HG03460 (cell line): ENCODE measurements at regions not wholly inside any gene's neighbourhood (a gene's known extent, or its start where the extent isn't known, plus 50 kb on each side); places are given as distances from the start of the nearest gene placed in this dataset.

ENCODE experiments used
- ATAC-seq: cut with Tn5 transposase; IDR thresholded peaks from one replicate; pipeline ENCODE4 v1.9.1; 2021; ENCODE audit not compliant: unreplicated experiment

DNA sequence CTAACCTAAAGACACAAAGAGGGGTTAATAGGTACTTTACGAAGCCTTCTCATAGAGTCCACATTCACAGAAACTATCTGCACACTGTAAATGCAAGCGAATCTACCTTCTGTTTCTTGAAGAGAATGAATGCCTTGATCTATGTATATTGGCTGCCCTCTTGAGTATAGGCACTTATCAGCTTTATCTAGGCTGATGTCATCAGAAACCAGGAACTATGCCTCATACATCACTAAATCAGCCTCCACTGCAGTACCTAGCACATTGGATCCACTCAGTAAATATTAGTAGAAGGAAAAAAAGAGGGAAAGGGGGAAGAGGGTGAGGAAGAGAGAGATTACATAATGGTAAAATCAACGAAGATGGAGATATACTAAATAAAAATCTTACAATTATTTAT, 477.1 kb downstream of the CAAP1 start:
- no peak for ATAC-seq

DNA sequence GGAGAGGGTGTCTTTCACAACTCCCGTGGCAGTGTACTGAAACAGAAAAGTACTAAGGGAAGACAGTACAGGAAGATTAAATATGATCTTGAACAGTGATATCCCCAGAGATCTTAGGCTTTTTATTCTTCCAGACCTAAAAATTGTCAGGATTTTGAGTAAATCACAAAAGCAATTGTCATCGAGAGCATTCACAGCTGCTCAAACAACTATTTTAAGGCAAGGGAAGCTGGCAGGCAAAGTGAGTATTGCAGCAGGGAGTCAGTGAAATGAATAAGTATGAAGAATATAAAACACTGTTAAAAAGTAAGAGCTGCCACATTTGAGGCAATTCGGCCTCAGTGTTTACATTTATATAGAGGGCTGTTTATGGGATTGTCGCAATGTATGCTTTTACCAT, 479.0 kb downstream of the CAAP1 start:
- no peak for ATAC-seq

DNA sequence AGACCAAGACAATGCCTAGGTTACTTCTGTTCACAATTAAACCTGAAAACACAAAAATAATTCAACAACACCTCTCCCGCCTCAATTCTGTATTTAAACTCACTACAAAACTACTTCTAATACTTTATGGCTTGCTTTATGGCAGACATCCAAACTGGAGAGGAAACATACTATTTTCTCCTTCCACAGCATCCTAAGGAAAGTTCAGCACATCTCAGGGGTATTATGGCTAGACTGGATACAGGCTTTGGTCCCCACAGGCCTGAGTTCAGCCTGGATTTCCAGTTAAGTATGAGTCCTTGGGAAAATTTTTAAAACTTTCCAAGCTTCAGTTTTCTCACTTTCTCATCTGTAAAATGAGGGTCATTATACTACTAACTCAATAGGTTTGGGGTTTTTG, 480.2 kb downstream of the CAAP1 start:
- ATAC-seq, result no peak

DNA sequence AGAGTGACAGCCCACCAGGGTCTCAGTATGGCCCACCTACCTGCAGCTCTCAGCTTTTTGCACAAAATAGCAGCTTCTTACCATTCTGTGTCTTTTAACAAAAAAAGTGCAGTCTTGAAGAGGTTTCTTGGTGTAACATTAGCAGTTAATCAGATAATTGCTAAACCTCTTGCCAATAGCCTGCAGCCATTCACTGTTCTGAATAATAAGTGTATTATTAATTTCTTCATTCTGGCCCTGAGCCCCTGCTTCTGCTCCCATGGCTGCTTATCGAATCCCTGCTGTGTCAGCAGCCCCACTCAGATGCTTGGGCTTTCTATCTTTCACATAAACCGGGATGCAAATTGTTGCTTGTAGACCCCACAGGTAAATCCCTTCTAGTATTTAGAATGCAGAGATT, 485.9 kb downstream of the CAAP1 start:
- ATAC-seq, result no peak

DNA sequence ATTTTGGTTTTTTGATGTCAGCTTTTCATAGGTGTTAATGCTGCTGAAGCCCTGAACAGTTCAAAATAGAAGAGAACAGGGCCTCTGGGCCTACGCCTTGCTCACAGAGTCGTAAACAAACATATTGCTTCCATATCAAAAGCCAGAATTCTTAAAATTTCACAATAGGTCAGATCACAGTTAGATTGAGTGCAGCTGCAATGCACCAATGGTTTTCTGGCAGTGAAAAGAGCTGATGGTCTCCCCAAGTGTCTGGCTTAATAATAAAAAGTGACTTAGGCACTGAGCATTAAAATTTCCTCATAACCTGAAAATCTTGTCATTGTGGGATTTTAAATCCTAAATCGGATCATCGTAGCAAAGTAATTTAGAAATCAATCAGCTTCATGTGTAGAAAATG, 493.0 kb downstream of the CAAP1 start:
- ATAC-seq, result no peak

DNA sequence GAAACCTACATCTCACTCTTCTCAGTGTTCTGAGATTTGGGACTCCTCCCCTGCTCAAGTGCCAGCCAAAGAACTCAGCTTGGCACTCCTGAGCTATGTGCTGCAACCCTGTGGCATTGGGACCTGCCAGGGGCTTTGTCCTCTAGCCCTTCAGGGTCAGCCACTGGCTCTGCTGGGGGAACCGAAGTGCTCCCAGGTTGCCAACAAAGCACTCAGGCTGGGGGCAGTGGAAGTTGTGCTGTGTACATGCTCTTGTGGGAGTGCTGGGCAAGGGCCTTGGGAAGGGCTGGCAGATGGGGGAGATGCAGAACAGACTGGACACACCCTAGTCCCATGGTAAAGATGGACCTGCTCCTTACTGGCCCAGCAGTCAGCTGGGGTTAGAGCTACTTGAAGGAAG, 498.6 kb downstream of the CAAP1 start:
- no peak for ATAC-seq

DNA sequence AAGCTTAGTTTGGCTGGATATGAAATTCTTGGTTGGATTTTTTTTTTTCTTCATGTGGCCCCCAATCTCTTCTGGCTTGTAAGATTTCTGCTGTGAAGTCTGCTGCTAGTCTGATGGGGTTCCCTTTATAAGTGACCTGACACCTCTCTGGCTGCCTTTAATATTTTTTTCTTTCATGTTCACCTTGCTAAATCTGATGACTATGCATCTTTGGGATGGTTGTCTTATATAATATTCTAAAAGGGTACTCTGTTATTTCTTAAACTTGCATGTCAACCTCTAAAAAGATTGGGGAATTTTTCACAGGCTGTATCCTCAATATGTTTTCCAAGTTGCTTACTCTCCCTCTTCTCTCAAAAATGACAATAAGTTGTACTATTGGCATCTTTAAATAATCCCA, 500.0 kb downstream of the CAAP1 start:
- ATAC-seq, result no peak

DNA sequence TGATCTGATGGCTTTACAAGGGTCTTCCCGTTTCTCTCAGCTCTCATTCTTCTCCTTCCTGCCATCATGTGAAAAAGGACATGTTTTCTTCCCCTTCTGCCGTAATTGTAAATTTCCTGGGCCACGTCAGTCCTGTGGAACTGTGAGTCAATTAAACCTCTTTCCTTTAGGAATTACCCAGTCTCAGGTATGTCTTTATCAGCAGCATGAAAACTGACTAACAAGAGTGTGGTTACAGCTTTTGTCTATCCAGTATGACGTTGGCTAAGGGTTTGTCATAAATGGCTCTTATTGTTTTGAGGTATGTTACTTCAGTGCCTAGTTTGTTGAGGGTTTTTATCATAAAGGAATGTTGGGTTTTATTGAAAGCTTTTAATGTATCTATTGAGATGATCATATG, 501.6 kb downstream of the CAAP1 start:
- ATAC-seq, result no peak

DNA sequence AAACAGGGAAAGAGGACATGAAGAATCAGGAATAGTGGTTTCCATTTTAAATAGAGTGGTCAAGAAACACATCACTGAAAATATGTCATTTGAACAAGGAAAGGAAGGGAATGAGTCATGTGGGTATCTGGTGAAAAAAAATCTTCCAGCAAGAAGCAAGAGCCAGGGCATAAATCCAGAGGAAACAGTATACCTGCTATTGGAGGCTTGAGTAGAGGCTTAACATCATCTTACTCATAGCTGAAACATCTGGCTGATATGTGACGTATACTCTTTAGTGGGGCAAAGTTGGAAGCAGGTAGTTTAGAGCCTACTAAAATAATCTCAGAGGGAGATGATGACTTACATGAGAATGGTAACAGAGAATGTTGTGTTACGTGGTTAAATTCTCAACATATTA, 517.2 kb downstream of the CAAP1 start:
- no peak for ATAC-seq

DNA sequence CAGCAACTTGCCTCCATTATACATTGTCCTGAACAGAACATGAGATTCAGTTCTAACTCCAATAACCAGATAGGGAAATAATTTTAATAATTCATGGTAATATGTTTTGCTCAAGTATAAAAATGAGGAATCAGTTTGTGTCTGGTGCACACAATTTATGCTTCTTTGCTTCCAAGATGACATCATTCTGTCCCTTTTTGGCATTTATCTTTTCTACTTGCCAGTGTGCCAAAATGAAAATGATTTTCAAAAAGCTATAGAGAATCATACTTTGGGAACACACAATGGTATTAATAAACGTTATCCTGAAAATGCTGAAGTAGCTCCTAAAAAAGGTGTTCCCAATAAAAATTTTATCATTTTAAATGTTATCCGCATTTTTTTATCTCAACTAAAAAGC, 519.0 kb downstream of the CAAP1 start:
- no peak for ATAC-seq

DNA sequence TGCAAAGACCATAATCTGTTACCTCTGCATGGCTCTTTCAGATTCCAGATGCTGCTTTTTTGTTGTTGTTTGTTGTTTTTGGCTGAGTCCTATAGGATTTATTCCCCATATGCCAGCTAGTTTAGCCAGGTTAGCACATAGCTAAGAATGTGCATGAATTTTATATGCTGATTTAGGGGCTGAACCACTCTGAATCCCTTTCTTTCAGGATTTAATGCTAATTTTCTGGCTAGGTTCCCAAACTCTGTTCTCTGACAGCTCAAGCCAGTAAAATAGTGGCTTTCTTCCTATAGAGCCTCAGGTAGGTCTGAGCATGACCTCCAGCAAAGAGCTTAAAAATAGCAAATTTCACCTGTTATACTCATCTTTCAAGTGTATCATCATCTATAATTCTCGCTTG, 521.4 kb downstream of the CAAP1 start:
- ATAC-seq, result no peak

DNA sequence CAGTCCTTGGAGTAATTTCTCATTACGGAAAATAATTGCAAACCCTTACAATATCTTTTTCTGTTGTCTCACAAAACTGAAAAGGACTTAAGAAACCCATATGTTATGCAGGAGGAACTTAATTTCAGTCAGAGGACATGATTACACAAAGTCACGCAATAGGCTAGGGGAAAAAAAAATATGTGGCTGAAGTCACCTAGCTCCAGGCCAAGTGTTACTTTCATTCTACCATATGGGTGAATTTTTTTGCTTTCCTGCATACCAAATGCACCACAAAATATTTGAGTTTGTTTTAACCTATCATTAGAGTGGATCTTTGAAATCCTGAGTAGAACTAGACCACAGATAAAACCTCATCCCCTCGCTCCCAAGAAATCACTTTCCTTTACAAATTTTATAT, 523.5 kb downstream of the CAAP1 start:
- ATAC-seq, result no peak

DNA sequence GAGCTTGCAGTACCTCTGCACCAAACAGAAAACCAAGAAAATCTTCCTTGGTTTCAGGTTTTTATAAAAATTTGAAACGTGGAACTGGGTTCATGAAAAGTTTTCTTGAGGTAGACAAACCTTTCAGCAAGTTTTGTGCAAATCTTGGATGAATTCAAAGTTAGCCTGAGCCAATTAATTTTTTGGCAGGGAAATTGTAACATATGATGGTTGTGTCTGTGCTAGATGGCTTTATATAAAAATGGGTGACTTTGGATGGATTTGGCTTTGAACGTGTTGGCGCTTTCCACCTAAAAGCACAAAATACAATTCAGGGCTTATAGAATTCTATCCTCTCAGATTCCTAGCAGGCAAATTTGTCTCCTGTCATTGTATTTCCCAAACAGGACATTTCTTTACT, 524.4 kb downstream of the CAAP1 start:
- ATAC-seq, result no peak

DNA sequence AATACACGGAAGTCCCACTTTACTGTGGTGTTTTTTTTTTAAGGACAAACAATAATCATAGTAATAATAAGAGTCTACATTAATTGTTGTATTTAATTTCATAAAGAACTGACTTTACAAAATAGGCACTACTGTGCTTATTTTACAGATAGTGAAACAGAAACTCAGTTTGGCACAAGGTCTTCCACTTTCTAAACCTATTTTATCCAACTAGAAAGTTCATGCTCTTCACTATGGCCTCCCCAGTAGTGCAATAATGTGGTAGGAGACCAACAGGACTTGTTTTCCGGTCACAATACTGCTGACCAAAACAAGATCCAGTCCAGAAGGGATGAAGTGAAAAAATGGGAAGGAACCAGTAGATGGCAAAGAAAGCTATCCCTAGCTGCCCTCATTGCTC, 531.6 kb downstream of the CAAP1 start:
- ATAC-seq, result no peak

DNA sequence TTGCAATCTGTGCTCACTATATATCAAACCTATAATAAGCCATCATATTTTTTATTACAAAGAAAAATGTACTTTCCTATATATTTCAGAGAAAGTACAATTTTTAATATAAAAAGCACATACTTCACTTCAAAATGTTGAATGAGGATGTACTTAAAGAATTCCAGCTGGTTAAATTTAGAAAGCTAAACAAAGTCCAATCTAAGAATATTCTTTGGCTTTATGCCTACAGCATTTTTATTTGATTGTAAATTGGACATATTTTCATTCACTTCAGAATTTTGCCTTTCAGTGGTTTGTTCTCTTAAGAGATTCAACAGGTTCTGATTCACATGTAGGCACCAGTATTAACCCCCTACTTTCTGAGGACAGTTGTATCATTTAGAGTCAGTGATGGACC, 533.8 kb downstream of the CAAP1 start:
- no peak for ATAC-seq

DNA sequence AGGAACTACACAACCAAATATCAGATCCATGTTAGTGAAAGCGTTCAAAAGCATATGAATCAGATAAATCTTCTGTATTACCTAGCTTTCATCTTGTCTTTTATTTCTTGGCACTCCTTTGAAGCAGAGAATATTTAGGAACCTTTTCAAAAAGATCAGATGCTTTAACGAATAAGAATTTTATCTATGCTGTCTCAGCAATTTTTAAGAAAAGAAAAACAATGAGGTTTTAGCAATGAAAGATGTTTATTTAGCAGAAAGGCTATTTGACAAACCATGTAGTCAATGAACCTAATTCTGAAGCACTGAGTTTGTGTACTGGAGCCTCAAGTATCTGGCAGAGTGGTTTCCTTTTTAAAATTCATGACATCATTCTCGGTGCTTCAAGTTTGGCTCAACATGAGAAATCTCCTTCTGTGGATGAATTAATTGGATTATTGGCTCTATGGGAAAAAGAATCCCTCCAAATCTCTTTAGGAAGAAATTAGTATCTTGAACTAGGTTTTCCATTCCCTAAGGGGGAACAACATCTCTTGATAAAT, 534.7 kb downstream of the CAAP1 start:
- ATAC-seq, result no peak

DNA sequence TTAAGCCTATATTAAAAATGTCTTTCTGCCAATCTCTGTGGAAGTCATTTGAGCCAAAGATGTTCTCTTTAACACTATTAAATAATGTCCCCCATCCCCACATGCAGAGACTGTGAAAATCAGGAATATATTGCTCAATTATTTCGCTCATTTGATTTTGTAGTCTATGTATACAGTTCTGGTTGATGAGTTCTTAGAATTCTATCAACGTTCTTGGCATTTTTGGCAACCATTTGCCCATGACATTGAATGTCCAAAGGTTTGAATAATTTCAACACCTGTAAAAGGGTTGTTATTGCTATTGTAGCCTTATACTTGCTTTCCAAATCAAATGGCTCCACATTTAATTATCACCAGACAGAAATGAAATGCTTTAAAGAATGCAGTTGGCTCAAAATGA, 536.1 kb downstream of the CAAP1 start:
- ATAC-seq, result no peak

DNA sequence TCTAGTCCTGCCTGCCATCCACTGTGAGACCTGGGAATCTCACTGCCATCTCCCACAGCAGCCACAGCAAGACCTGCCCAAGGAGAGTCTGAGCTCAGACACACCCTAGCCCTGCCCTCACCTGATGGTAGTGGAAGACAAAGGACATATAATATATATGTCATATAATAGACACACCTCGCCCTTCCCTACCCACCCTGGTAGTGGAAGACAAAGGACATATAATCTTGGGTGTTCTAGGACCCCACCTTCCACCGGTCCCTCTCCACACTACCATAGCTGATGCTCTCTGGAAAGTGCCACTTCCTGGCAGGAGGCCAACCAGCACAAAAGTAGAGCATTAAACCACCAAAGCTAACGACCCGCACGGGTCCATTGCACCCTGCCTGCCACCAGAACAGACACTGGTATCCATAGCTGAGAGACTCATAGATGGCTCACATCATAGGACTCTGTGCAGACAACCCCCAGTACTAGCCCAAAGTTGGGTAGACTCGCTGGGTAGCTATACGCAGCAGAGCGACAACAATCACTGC, 545.6 kb downstream of the CAAP1 start:
- no peak for ATAC-seq

DNA sequence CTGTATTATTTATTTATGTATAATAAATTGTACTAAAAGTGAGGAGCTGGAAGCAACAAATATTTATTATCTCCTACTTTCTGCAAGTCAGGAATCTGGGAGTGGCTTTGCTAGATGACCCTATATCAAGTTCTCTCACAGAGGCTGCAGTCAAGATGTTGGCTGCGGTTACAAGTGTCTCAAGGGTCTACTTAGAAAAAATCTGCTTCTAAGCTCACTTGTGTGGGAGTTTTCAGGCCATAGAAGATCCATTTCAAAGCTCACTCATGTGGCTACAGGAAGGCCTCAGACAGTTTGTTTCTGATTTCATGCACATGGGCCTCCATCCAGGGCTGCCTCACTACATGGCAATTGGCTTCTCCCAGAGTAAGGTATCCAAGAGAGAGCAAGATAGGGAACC, 551.1 kb downstream of the CAAP1 start:
- no peak for ATAC-seq

DNA sequence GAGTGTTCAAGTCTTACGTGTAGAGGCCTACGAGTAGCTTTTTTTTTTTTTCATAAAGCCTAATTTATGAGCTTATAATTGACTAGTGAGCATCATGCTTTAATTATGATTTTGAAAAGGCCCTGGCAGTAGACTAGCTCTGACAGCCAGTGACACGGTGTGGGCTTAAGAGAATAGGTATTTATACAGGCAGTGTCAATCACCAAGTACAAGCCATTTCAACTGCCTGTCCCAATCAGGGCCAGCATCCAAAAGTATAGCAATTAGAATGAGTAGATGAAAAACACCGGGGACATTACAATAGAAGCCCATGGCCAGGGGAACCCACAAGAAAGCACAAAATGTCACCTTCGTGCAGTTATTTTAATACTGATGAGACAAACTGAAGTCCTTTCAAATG, 552.8 kb downstream of the CAAP1 start:
- ATAC-seq, result no peak

DNA sequence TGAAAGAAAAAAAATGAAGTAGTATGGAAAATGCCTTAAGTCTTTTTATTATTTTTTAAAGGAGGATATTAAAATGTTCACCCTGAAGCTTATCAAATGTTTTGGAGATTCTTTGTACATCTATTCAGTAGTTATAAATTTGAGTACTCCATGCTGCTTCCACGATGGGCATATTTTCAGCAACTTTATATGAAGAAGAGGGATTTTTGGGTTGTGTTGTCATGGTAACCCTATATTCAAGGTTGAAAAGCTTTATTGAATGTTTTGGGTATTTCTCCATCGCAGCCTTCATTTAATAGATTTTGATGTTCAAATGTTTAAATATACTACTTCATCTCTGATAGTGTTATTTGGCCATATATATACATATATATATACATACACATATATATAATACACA, 557.5 kb downstream of the CAAP1 start:
- no peak for ATAC-seq

DNA sequence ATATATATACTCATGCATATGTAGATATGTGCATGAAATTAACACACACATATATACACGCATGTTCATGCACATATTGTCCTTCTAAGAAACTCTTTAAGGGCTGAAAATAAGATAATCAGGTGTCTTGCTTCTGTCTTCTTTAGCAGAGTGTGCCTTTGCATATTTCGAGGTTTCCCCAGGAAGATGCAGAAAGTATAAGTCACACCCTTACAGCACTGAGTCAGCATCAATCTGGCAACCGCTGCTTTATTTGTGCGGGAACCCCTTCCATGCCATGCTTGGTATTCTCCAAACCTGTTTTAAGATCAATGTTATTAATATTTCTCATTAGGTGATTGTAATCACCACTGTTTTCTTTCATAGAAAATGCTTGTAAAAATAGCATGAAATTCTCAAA, 557.9 kb downstream of the CAAP1 start:
- no peak for ATAC-seq

DNA sequence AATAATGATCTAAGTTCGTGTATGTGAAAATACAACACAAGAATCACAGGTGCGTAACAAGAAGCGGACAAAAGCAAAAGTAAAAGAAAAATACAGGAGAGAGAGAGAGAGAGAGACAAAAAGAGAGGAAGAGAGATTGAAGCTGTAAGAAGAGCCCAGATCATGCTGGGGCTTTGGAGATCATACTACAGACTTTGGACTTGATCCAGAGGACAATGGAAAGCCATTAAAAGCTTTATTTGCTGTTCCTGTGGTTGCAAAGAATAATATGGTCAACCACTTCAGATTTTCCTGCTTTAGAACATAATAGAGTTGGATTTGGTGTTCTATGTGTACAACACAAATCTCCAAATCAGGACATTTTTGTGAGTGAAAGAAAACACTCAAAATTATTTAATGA, 561.4 kb downstream of the CAAP1 start:
- ATAC-seq, result no peak

DNA sequence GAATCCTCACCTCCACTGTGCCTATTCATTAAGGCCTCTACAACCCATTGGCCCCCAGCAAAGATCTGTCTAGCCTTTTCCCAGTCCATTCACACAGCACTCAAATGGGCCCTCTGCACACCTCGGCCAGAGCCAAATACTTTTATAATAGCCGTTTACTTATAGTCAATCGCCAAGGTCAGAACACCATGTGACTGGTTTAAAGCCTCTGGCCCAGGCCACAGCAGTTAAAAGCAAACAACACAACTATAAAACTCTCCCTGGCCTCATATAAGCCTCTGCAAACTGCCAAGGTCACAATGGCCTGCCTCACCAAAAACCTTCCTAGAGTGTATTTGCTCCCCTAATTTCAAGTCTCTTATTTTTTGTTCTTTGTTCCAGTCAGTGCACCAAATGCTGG, 562.6 kb downstream of the CAAP1 start:
- no peak for ATAC-seq
